Dendritic cell treated with granulocyte-macrophage colony-stimulating factor and Interleukin-4, amounts not matched to agents 40 ng/mL and 50 ng/mL, for 4 days (primary cell): ENCODE measurements at regions not wholly inside any gene's neighbourhood (a gene's known extent, or its start where the extent isn't known, plus 50 kb on each side); places are given as distances from the start of the nearest gene placed in this dataset.
"Not testable (repeated sequence)": the region's sequence is repeated elsewhere in the genome, so short reads cannot be mapped to it uniquely, and the experiment has no call there.

Source experiments
- H3K27ac Mint-ChIP-seq: one replicate; pipeline ENCODE4 v1.8.0; 2022; ENCODE audit warnings: mild to moderate bottlenecking, mixed read lengths
- H3K27me3 Mint-ChIP-seq: one replicate; pipeline ENCODE4 v1.8.0; 2022; ENCODE audit warnings: mild to moderate bottlenecking, mixed read lengths
- H3K36me3 Mint-ChIP-seq: one replicate; pipeline ENCODE4 v1.8.0; 2022; ENCODE audit warnings: low read depth, mixed read lengths
- H3K4me1 Mint-ChIP-seq: one replicate; pipeline ENCODE4 v1.8.0; 2022; ENCODE audit warnings: low read depth, mixed read lengths
- H3K4me3 Mint-ChIP-seq: one replicate; pipeline ENCODE4 v1.8.0; 2022; ENCODE audit warnings: mild to moderate bottlenecking, moderate library complexity, mixed read lengths
- H3K9me3 Mint-ChIP-seq: one replicate; pipeline ENCODE4 v1.8.0; 2022; ENCODE audit warnings: mixed read lengths
- intact Hi-C: fragments of 100-400 bp; cut with micrococcal nuclease; formaldehyde crosslinking; loops from one replicate; pipeline ENCODE4 v1.15.0; 2022

- H3K4me1 Mint-ChIP-seq: peaks cover 56% of the 10 kb centered on the region
- no peak overlapping the region for H3K27ac Mint-ChIP-seq
- no peaks in the 10 kb centered on the region for H3K27me3 Mint-ChIP-seq
- no peaks in the 10 kb centered on the region for H3K36me3 Mint-ChIP-seq
- peaks cover 22% of the 10 kb centered on the region for H3K9me3 Mint-ChIP-seq
- intact Hi-C loops: loop anchor here (2.0 kb wide), 1 partner anchor 29 kb away; no protein-coding TSS in a partner anchor
- H3K4me3 Mint-ChIP-seq: no peak overlapping the region
Measured at GRCh38 chr18:35837922-35838496, 134.5 kb upstream of the RMP24 start.

GRCh38 chr18:35841283-35841682, 131.2 kb upstream of the RMP24 start:
- Mint-ChIP-seq H3K9me3 (peaks cover 16% of the 10 kb centered on the region), H3K36me3 (no peaks in the 10 kb centered on the region), H3K27ac (no peak overlapping the region), H3K4me3 (no peak overlapping the region), H3K27me3 (peaks cover 16% of the 10 kb centered on the region), H3K4me1 (peaks cover 29% of the 10 kb centered on the region)
- intact Hi-C loops: no loop called here

GRCh38 chr18:35842536-35842935, 129.9 kb upstream of the RMP24 start:
- Mint-ChIP-seq H3K36me3 (no peaks in the 10 kb centered on the region), H3K9me3 (peaks cover 16% of the 10 kb centered on the region), H3K27ac (no peak overlapping the region), H3K4me3 (no peak overlapping the region), H3K27me3 (peaks cover 16% of the 10 kb centered on the region), H3K4me1 (peaks cover 17% of the 10 kb centered on the region)
- intact Hi-C loops: no loop called here

- H3K36me3 Mint-ChIP-seq, H3K4me1 Mint-ChIP-seq, intact Hi-C loops, H3K4me3 Mint-ChIP-seq, H3K9me3 Mint-ChIP-seq, H3K27ac Mint-ChIP-seq: not testable (repeated sequence)
- H3K27me3 Mint-ChIP-seq: peaks cover 20% of the 10 kb centered on the region
Measured at GRCh38 chr18:35848321-35848720, 124.2 kb upstream of the RMP24 start.

- H3K9me3 Mint-ChIP-seq, intact Hi-C loops, H3K27ac Mint-ChIP-seq, H3K36me3 Mint-ChIP-seq, H3K4me1 Mint-ChIP-seq, H3K4me3 Mint-ChIP-seq: not testable (repeated sequence)
- peaks cover 22% of the 10 kb centered on the region for H3K27me3 Mint-ChIP-seq
Measured at GRCh38 chr18:35849241-35849640, 123.2 kb upstream of the RMP24 start.

- peaks cover 10% of the 10 kb centered on the region for H3K27me3 Mint-ChIP-seq
- H3K9me3 Mint-ChIP-seq: no peaks in the 10 kb centered on the region
- intact Hi-C loops: no loop called here
- H3K4me3 Mint-ChIP-seq: no peak overlapping the region
- H3K4me1 Mint-ChIP-seq: no peaks in the 10 kb centered on the region
- no peaks in the 10 kb centered on the region for H3K36me3 Mint-ChIP-seq
- no peak overlapping the region for H3K27ac Mint-ChIP-seq
Measured at GRCh38 chr18:35851286-35851970, 121.1 kb upstream of the RMP24 start.

GRCh38 chr18:35852786-35853185, 119.7 kb upstream of the RMP24 start:
- intact Hi-C loops: no loop called here
- H3K27ac Mint-ChIP-seq: no peak overlapping the region
- H3K36me3 Mint-ChIP-seq: no peaks in the 10 kb centered on the region
- no peaks in the 10 kb centered on the region for H3K9me3 Mint-ChIP-seq
- H3K4me1 Mint-ChIP-seq: no peaks in the 10 kb centered on the region
- peaks cover 10% of the 10 kb centered on the region for H3K27me3 Mint-ChIP-seq
- H3K4me3 Mint-ChIP-seq: no peak overlapping the region

GRCh38 chr18:35854095-35854494, 118.4 kb upstream of the RMP24 start:
- H3K4me1 Mint-ChIP-seq: no peaks in the 10 kb centered on the region
- peaks cover 10% of the 10 kb centered on the region for H3K27me3 Mint-ChIP-seq
- no peak overlapping the region for H3K27ac Mint-ChIP-seq
- no peak overlapping the region for H3K4me3 Mint-ChIP-seq
- intact Hi-C loops: no loop called here
- no peaks in the 10 kb centered on the region for H3K36me3 Mint-ChIP-seq
- no peaks in the 10 kb centered on the region for H3K9me3 Mint-ChIP-seq

- Mint-ChIP-seq H3K9me3 (no peaks in the 10 kb centered on the region), H3K4me3 (no peak overlapping the region), H3K27ac (no peak overlapping the region), H3K4me1 (no peaks in the 10 kb centered on the region), H3K36me3 (no peaks in the 10 kb centered on the region), H3K27me3 (peaks cover 10% of the 10 kb centered on the region)
- intact Hi-C loops: no loop called here
Measured at GRCh38 chr18:35856178-35856577, 116.3 kb upstream of the RMP24 start.

GRCh38 chr18:35856721-35857120, 115.8 kb upstream of the RMP24 start:
- H3K27me3 Mint-ChIP-seq, H3K36me3 Mint-ChIP-seq, H3K4me1 Mint-ChIP-seq, intact Hi-C loops, H3K4me3 Mint-ChIP-seq, H3K9me3 Mint-ChIP-seq, H3K27ac Mint-ChIP-seq: not testable (repeated sequence)

GRCh38 chr18:35857581-35857980, 114.9 kb upstream of the RMP24 start:
- intact Hi-C loops, H3K4me3 Mint-ChIP-seq, H3K9me3 Mint-ChIP-seq, H3K27me3 Mint-ChIP-seq, H3K36me3 Mint-ChIP-seq, H3K27ac Mint-ChIP-seq, H3K4me1 Mint-ChIP-seq: not testable (repeated sequence)

GRCh38 chr18:35861367-35862118, 110.9 kb upstream of the RMP24 start:
- Mint-ChIP-seq H3K4me3 (no peak overlapping the region), H3K36me3 (no peaks in the 10 kb centered on the region), H3K27me3 (no peaks in the 10 kb centered on the region), H3K4me1 (no peaks in the 10 kb centered on the region), H3K27ac (no peak overlapping the region), H3K9me3 (no peaks in the 10 kb centered on the region)
- intact Hi-C loops: no loop called here

GRCh38 chr18:35862119-35862640, 110.3 kb upstream of the RMP24 start:
- Mint-ChIP-seq H3K4me3 (no peak overlapping the region), H3K27me3 (no peaks in the 10 kb centered on the region), H3K27ac (no peak overlapping the region), H3K36me3 (no peaks in the 10 kb centered on the region), H3K4me1 (no peaks in the 10 kb centered on the region), H3K9me3 (no peaks in the 10 kb centered on the region)
- intact Hi-C loops: no loop called here

- no peak overlapping the region for H3K4me3 Mint-ChIP-seq
- intact Hi-C loops: no loop called here
- no peaks in the 10 kb centered on the region for H3K9me3 Mint-ChIP-seq
- no peaks in the 10 kb centered on the region for H3K4me1 Mint-ChIP-seq
- H3K27ac Mint-ChIP-seq: no peak overlapping the region
- no peaks in the 10 kb centered on the region for H3K36me3 Mint-ChIP-seq
- H3K27me3 Mint-ChIP-seq: no peaks in the 10 kb centered on the region
Measured at GRCh38 chr18:35864916-35865315, 107.6 kb upstream of the RMP24 start.
